Gastroesophageal sphincter (tissue), 3 donors: ENCODE measurements at regions not wholly inside any gene's neighbourhood (a gene's known extent, or its start where the extent isn't known, plus 50 kb on each side); places are given as distances from the start of the nearest gene placed in this dataset.

Source experiments
- POLR2A ChIP-seq, 2 donors: fragments of 450-650 bp; IDR thresholded peaks; one replicate each; pipeline ENCODE4 v1.6.1; 2017; ENCODE audit warnings: antibody characterized with exemption in 2 of 2, mild to moderate bottlenecking in 2 of 2, moderate library complexity in 1 of 2
- POLR2AphosphoS5 ChIP-seq: sonication (generic); formaldehyde crosslinking; IDR thresholded peaks from one replicate; pipeline ENCODE4 v1.6.1; 2017; ENCODE audit warnings: antibody characterized with exemption
- TF ChIP-seq, protein P1 (sequence below), 4 experiments: fragments of 200-600 bp in 2 of 4; fragments of 450-650 bp in 2 of 4; sonication (generic) in 1 of 4; IDR thresholded peaks; one replicate each; pipeline ENCODE4 v1.5.1; 2017 to 2019; ENCODE audit warnings: antibody characterized with exemption in 4 of 4, mild to moderate bottlenecking in 2 of 4, moderate library complexity in 2 of 4

- TF ChIP-seq, protein P1, sequence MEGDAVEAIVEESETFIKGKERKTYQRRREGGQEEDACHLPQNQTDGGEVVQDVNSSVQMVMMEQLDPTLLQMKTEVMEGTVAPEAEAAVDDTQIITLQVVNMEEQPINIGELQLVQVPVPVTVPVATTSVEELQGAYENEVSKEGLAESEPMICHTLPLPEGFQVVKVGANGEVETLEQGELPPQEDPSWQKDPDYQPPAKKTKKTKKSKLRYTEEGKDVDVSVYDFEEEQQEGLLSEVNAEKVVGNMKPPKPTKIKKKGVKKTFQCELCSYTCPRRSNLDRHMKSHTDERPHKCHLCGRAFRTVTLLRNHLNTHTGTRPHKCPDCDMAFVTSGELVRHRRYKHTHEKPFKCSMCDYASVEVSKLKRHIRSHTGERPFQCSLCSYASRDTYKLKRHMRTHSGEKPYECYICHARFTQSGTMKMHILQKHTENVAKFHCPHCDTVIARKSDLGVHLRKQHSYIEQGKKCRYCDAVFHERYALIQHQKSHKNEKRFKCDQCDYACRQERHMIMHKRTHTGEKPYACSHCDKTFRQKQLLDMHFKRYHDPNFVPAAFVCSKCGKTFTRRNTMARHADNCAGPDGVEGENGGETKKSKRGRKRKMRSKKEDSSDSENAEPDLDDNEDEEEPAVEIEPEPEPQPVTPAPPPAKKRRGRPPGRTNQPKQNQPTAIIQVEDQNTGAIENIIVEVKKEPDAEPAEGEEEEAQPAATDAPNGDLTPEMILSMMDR (IDR thresholded peaks at IDR 0.05) = no peak
- TF ChIP-seq POLR2AphosphoS5 (no peak), POLR2A (IDR thresholded peaks at IDR 0.05) (no peak)
Observed at GRCh38 chr4:97309121-97309520, 834.2 kb downstream of the STPG2 start.
